ENCODE measurements at regions not wholly inside any gene's neighbourhood (a gene's known extent, or its start where the extent isn't known, plus 50 kb on each side); places are given as distances from the start of the nearest gene placed in this dataset.
A peak's percentile ranks its signal among the peaks of the same experiment; 100 is the strongest.

- Histone ChIP-seq H3K4me2 (no peak overlapping the region), H3K4me3 (no peak overlapping the region), H3K79me2 (ENCODE audit: low read depth) (no peaks in the 10 kb centered on the region), H3K9me3 (ENCODE audit: insufficient read depth, low read depth) (no peaks in the 10 kb centered on the region), H3K27me3 (ENCODE audit: insufficient read depth, low read depth) (no peaks in the 10 kb centered on the region), H3K36me3 (ENCODE audit: low read depth) (no peaks in the 10 kb centered on the region), H3F3A (ENCODE audit: insufficient read depth, low read depth) (no peaks in the 10 kb centered on the region), H4K20me1 (ENCODE audit: insufficient read depth) (no peaks in the 10 kb centered on the region), H3K9me2 (ENCODE audit: insufficient read depth) (no peaks in the 10 kb centered on the region), H3K4me1 (replicated peaks; ENCODE audit: insufficient read depth) (peaks cover 8% of the 10 kb centered on the region; the same call in 1 of the 2 replicates), H3K27ac (no peak overlapping the region), H2AFZ (no peak overlapping the region)
- intact Hi-C loops (cut with micrococcal nuclease; ENCODE audit: unreplicated experiment), result no loop called here
- BruUV-seq (replicated peaks), result no TSS peak
- ChIA-PET CTCF (no interaction called here), POLR2A (ENCODE audit: unreplicated experiment) (no interaction called here)
- no peak for DNase-seq
- no peak for TF ChIP-seq EZH2 (IDR thresholded peaks at IDR 0.05; ENCODE audit: low read depth)
- no peak for TF ChIP-seq CTCF (conservative IDR thresholded peaks at IDR 0.05)
Measured at GRCh38 chr12:85616201-85616600, 220.0 kb downstream of the RASSF9 start.

GRCh38 chr12:85617307-85618091 lies 218.7 kb downstream of the RASSF9 start:
- H3K4me2 ChIP-seq, result no peak overlapping the region
- TF ChIP-seq EZH2 (IDR thresholded peaks at IDR 0.05; ENCODE audit: low read depth) (no peak), CTCF (conservative IDR thresholded peaks at IDR 0.05) (no peak)
- no peaks in the 10 kb centered on the region for H3F3A ChIP-seq (ENCODE audit: insufficient read depth, low read depth)
- no peak for DNase-seq
- no peaks in the 10 kb centered on the region for H3K79me2 ChIP-seq (ENCODE audit: low read depth)
- H3K36me3 ChIP-seq (ENCODE audit: low read depth), result no peaks in the 10 kb centered on the region
- no peak overlapping the region for H3K27ac ChIP-seq
- ChIA-PET CTCF (no interaction called here), POLR2A (ENCODE audit: unreplicated experiment) (no interaction called here)
- H4K20me1 ChIP-seq (ENCODE audit: insufficient read depth), result no peaks in the 10 kb centered on the region
- H3K4me1 ChIP-seq (replicated peaks; ENCODE audit: insufficient read depth), result peaks cover 8% of the 10 kb centered on the region; the same call in 1 of the 2 replicates
- no peaks in the 10 kb centered on the region for H3K27me3 ChIP-seq (ENCODE audit: insufficient read depth, low read depth)
- H3K9me3 ChIP-seq (ENCODE audit: insufficient read depth, low read depth), result no peaks in the 10 kb centered on the region
- H2AFZ ChIP-seq, result no peak overlapping the region
- no TSS peak for BruUV-seq (replicated peaks)
- H3K9me2 ChIP-seq (ENCODE audit: insufficient read depth), result no peaks in the 10 kb centered on the region
- intact Hi-C loops (cut with micrococcal nuclease; ENCODE audit: unreplicated experiment), result no loop called here
- H3K4me3 ChIP-seq, result no peak overlapping the region

GRCh38 chr12:85621041-85621440 lies 215.2 kb downstream of the RASSF9 start:
- no TSS peak for BruUV-seq (replicated peaks)
- Histone ChIP-seq H3K9me2 (ENCODE audit: insufficient read depth) (no peaks in the 10 kb centered on the region), H2AFZ (peak overlapping the region; percentile 31; the same call in 1 of the 2 replicates), H3K4me1 (replicated peaks; ENCODE audit: insufficient read depth) (peaks cover 10% of the 10 kb centered on the region), H3K27ac (no peak overlapping the region), H3K27me3 (ENCODE audit: insufficient read depth, low read depth) (no peaks in the 10 kb centered on the region), H3K4me2 (peak overlapping the region; percentile 19; the same call in 1 of the 2 replicates), H3K79me2 (ENCODE audit: low read depth) (no peaks in the 10 kb centered on the region), H3F3A (ENCODE audit: insufficient read depth, low read depth) (no peaks in the 10 kb centered on the region), H3K4me3 (no peak overlapping the region), H3K9me3 (ENCODE audit: insufficient read depth, low read depth) (0 out of 2 replicates have a peak, but pooled peaks cover 4% of the 10 kb centered on the region), H3K36me3 (ENCODE audit: low read depth) (no peaks in the 10 kb centered on the region), H4K20me1 (ENCODE audit: insufficient read depth) (no peaks in the 10 kb centered on the region)
- ChIA-PET POLR2A (ENCODE audit: unreplicated experiment) (interaction anchor here (0.7 kb wide), 1 partner anchor 1880 kb away, joined by 4 read pairs; no protein-coding TSS in a partner anchor), CTCF (no interaction called here)
- TF ChIP-seq CTCF (conservative IDR thresholded peaks at IDR 0.05) (no peak), EZH2 (IDR thresholded peaks at IDR 0.05; ENCODE audit: low read depth) (no peak)
- no peak for DNase-seq
- intact Hi-C loops (cut with micrococcal nuclease; ENCODE audit: unreplicated experiment), result no loop called here

Data from PC-9 (cell line).